HepG2 (cell line): ENCODE measurements at regions not wholly inside any gene's neighbourhood (a gene's known extent, or its start where the extent isn't known, plus 50 kb on each side); places are given as distances from the start of the nearest gene placed in this dataset.

ENCODE experiments used
- ATAC-seq: fragments of 200-7000 bp; cut with Tn5 transposase; 3 replicates; pipeline ENCODE4 v1.9.1; 2020; ENCODE audit warnings: mild to moderate bottlenecking, moderate library complexity
- BruUV-seq: library from RNA; stranded (reverse); fragments of 400-500 nt; replicated peaks from 2 replicates; lab custom pipeline; 2021; lab: Mats Ljungman, UMichigan
- CTCF ChIA-PET: fragments of 300-600 bp; formaldehyde crosslinking; extraction: SDS; loops from one replicate; lab custom pipeline; 2021; ENCODE audit warnings: low total read pairs, inconsistent platforms, low intra/inter-chr PET ratio; lab: Yijun Ruan, JAX
- POLR2A ChIA-PET: fragments of 350-600 bp; sonication (Branson Sonifier 250); formaldehyde crosslinking; loops from one replicate; lab custom pipeline; 2020; ENCODE audit warnings: antibody characterized with exemption, inconsistent platforms; lab: Yijun Ruan, JAX
- DNase-seq: peaks from one replicate; pipeline ENCODE4 v3.0.0-alpha.2; 2015; ENCODE audit warnings: low spot score
- FAIRE-seq: peaks from 3 replicates; lab custom pipeline; 2011; peaks lifted over from hg19 to GRCh38; lab: Jason Lieb, UNC
- H2AFZ ChIP-seq: one replicate; pipeline ENCODE4 v1.6.1; 2011; ENCODE audit warnings: low read length, inconsistent platforms
- H3K27ac ChIP-seq: fragments of 300-600 bp; 3 replicates; pipeline ENCODE4 v1.8.0; 2011; ENCODE audit warnings: mixed run types, mild to moderate bottlenecking, mixed read lengths, low read length, inconsistent platforms; ENCODE audit not compliant: insufficient read depth; ENCODE audit errors: extremely low read length
- H3K27me3 ChIP-seq, 2 experiments: fragments of 200-600 bp in 1 of 2; 2 replicates in 1 of 2; 3 replicates in 1 of 2; pipeline versions ENCODE4 v1.6.0 to v1.8.0; 2011; ENCODE audit warnings: low read length in 2 of 2, mild to moderate bottlenecking in 2 of 2, moderate library complexity in 2 of 2, inconsistent platforms in 1 of 2; ENCODE audit not compliant: insufficient read depth in 2 of 2, control insufficient read depth in 1 of 2
- H3K36me3 ChIP-seq, 2 experiments: fragments of 200-600 bp in 1 of 2; replicated peaks in 1 of 2; 2 replicates in 1 of 2; 3 replicates in 1 of 2; pipeline versions ENCODE4 v1.5.1 to v1.8.0; 2011; ENCODE audit warnings: low read length in 2 of 2, inconsistent platforms in 1 of 2; ENCODE audit not compliant: insufficient read depth in 2 of 2, control insufficient read depth in 1 of 2
- H3K4me1 ChIP-seq: 2 replicates; pipeline ENCODE4 v1.5.1; 2012; ENCODE audit warnings: low read length, inconsistent platforms; ENCODE audit not compliant: insufficient read depth
- H3K4me2 ChIP-seq: 2 replicates; pipeline ENCODE4 v1.6.0; 2011; ENCODE audit warnings: low read depth, low read length, inconsistent platforms
- H3K4me3 ChIP-seq, 3 experiments: fragments of 200-600 bp in 1 of 3; sonication (generic), shearing (Covaris generic) in 1 of 3; replicated peaks in 1 of 3; 2 replicates each; pipeline ENCODE4 v1.5.1; 2011 to 2016; ENCODE audit warnings: low read length in 3 of 3, inconsistent platforms in 2 of 3, low read depth in 2 of 3, mild to moderate bottlenecking in 2 of 3, control low read depth in 1 of 3, mixed read lengths in 1 of 3; ENCODE audit not compliant: insufficient read depth in 1 of 3
- H3K79me2 ChIP-seq: one replicate; pipeline ENCODE4 v1.6.1; 2011; ENCODE audit warnings: low read length, inconsistent platforms; ENCODE audit not compliant: insufficient read depth
- H3K9ac ChIP-seq: 2 replicates; pipeline ENCODE4 v1.6.0; 2011; ENCODE audit warnings: mild to moderate bottlenecking, low read depth, low read length, inconsistent platforms; ENCODE audit not compliant: insufficient read depth
- H3K9me3 ChIP-seq: 2 replicates; pipeline ENCODE4 v1.5.1; 2012; ENCODE audit warnings: mild to moderate bottlenecking, low read length
- H4K20me1 ChIP-seq: 2 replicates; pipeline ENCODE4 v1.6.0; 2011; ENCODE audit warnings: inconsistent platforms, mild to moderate bottlenecking, low read length, moderate library complexity; ENCODE audit not compliant: insufficient read depth
- CREM ChIP-seq, 2 experiments: sonication (generic) in 1 of 2; formaldehyde crosslinking in 1 of 2; IDR thresholded peaks; 2 replicates each; pipeline versions ENCODE4 v1.4.0 to v1.6.1; 2016 to 2020; ENCODE audit warnings: antibody characterized with exemption in 1 of 2, mild to moderate bottlenecking in 1 of 2, missing genetic modification reagents in 1 of 2
- POLR2AphosphoS5 ChIP-seq: IDR thresholded peaks from 2 replicates; pipeline ENCODE4 v1.6.1; 2012; ENCODE audit warnings: low read depth, low read length
- ZNF138 ChIP-seq: sonication (generic); formaldehyde crosslinking; IDR thresholded peaks from 2 replicates; pipeline ENCODE4 v1.5.0; 2020; ENCODE audit warnings: mild to moderate bottlenecking, low read depth, missing genetic modification reagents
- ZNF296 ChIP-seq: sonication (generic); formaldehyde crosslinking; conservative IDR thresholded peaks from 2 replicates; pipeline ENCODE4 v1.5.0; 2020; ENCODE audit warnings: mild to moderate bottlenecking, missing genetic modification reagents
- ZNF33A ChIP-seq: sonication (generic); formaldehyde crosslinking; IDR thresholded peaks from 2 replicates; pipeline ENCODE4 v1.5.1; 2020; ENCODE audit warnings: missing genetic modification reagents, mild to moderate bottlenecking, moderate library complexity, borderline replicate concordance
- ZNF713 ChIP-seq: sonication (generic); formaldehyde crosslinking; IDR thresholded peaks from 2 replicates; pipeline ENCODE4 v1.4.0; 2020; ENCODE audit warnings: mild to moderate bottlenecking, missing genetic modification reagents
- WGBS: methylation state at CpG from one replicate; pipeline ENCODE4 v1.1.6; 2017; ENCODE audit warnings: low lambda C conversion rate; 5-methylcytosine and 5-hydroxymethylcytosine counted together
- in situ Hi-C: cut with HindIII; loops from 2 replicates; pipeline ENCODE4 v1.10.0; 2017; ENCODE audit warnings: low pct_unique_long_range_greater_than_20kb; ENCODE audit not compliant: extremely low pct_ligation_motif_present
- intact Hi-C: fragments of 100-400 bp; cut with micrococcal nuclease; formaldehyde crosslinking; loops from one replicate; pipeline ENCODE4 v1.10.0; 2022; ENCODE audit not compliant: unreplicated experiment
- TF ChIP-seq, protein P1 (sequence below): sonication (generic); formaldehyde crosslinking; IDR thresholded peaks from 2 replicates; pipeline ENCODE4 v1.8.0; 2022; ENCODE audit warnings: missing genetic modification reagents, mild to moderate bottlenecking, borderline replicate concordance
- TF ChIP-seq, protein P2 (sequence below): IDR thresholded peaks from 2 replicates; pipeline ENCODE4 v1.6.1; 2016

DNA sequence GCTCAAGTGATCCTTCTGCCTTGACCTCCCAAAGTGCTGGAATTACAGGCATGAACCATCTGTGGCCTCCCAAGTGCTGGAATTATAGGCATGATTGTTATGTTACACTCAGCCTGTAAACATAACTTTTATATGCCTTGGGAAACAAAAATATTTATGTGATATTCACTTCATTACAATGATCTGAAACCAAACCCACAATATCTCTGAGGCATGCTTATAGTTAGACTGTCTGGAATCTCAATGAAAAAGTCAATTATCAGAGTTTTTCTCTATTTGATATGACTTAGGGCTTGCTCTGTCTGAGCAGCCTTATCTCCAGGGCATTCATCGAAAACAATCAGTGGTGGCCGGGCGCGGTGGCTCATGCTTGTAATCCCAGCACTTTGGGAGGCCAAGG is 195.3 kb upstream of the MYO3A start:
- TF ChIP-seq CREM (IDR thresholded peaks at IDR 0.05) (no peak), CREM (CRISPR knock-in tag; IDR thresholded peaks at IDR 0.05) (no peak), POLR2AphosphoS5 (no peak), ZNF138 (CRISPR knock-in tag) (no peak), ZNF713 (CRISPR knock-in tag) (no peak), ZNF33A (CRISPR knock-in tag) (no peak), ZNF296 (CRISPR knock-in tag) (no peak)
- TF ChIP-seq, protein P1, sequence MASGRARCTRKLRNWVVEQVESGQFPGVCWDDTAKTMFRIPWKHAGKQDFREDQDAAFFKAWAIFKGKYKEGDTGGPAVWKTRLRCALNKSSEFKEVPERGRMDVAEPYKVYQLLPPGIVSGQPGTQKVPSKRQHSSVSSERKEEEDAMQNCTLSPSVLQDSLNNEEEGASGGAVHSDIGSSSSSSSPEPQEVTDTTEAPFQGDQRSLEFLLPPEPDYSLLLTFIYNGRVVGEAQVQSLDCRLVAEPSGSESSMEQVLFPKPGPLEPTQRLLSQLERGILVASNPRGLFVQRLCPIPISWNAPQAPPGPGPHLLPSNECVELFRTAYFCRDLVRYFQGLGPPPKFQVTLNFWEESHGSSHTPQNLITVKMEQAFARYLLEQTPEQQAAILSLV (CRISPR knock-in tag): no peak
- TF ChIP-seq, protein P2, sequence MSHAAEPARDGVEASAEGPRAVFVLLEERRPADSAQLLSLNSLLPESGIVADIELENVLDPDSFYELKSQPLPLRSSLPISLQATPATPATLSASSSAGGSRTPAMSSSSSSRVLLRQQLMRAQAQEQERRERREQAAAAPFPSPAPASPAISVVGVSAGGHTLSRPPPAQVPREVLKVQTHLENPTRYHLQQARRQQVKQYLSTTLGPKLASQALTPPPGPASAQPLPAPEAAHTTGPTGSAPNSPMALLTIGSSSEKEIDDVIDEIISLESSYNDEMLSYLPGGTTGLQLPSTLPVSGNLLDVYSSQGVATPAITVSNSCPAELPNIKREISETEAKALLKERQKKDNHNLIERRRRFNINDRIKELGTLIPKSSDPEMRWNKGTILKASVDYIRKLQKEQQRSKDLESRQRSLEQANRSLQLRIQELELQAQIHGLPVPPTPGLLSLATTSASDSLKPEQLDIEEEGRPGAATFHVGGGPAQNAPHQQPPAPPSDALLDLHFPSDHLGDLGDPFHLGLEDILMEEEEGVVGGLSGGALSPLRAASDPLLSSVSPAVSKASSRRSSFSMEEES (CRISPR knock-in tag): no peak
- no peak for ATAC-seq
- Histone ChIP-seq H3K27ac (no peak overlapping the region), H4K20me1 (no peaks in the 10 kb centered on the region), H2AFZ (no peak overlapping the region), H3K4me2 (no peak overlapping the region), H3K4me3 (no peak overlapping the region), H3K9me3 (no peaks in the 10 kb centered on the region), H3K4me1 (no peaks in the 10 kb centered on the region), H3K79me2 (no peaks in the 10 kb centered on the region), H3K27me3 (no peaks in the 10 kb centered on the region), H3K36me3 (no peaks in the 10 kb centered on the region), H3K9ac (no peak overlapping the region)
- no TSS peak for BruUV-seq
- ChIA-PET CTCF (no interaction called here), POLR2A (no interaction called here)
- FAIRE-seq: no peak
- 19% methylated on average over 4 of the region's 4 CpGs for WGBS
- in situ Hi-C loops: loop anchor here (25.0 kb wide), 1 partner anchor 524 kb away; no protein-coding TSS in a partner anchor
- intact Hi-C loops: no loop called here
- no peak for DNase-seq
